Activated effector memory CD4-positive, alpha-beta T cell treated with Interleukin-2 at 50 U/mL for 16 hours (primary cell): ENCODE measurements at regions not wholly inside any gene's neighbourhood (a gene's known extent, or its start where the extent isn't known, plus 50 kb on each side); places are given as distances from the start of the nearest gene placed in this dataset.

Source experiments
- DNase-seq: peaks from one replicate; pipeline ENCODE4 v3.0.0-alpha.2; 2020

DNA sequence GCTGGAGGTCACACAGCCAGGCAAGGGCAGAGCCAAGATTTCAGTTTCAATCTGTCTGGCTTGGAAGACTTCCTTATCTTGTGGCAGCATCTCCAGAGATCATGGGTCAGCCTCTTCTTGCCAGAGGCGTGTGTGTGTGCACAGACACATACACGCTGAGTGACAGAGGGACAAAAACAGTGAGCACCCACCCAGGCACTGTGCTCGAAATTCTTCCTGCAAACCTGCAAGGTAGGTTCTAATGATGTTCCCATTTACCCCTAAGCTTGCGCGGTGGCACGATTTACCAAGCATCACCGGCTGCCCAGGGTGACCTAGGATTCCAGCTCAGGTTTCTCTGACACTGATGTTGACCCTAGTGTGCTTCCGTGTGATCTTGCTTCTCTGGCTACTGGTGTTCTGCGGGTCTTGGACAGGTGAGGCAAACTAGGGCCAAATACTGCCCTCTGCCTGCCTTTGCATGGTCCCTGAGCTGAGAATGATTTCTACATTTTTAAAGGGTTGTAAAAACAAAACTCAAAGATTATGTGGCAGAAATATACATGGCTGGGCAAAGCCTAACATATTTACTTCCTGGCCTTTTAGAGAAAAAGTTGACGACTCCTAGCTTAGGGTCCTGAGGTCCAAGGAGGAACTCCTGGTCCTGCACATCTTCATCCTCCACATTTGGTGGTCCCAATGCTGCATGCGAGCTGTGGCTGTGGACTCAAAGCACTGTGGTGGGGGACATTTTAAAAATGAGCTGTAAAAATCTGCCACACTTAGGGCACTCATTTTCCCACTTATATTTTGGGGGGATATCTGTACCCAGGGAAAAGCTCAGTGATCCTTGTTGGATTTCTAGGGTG, 268.5 kb downstream of the RPS24 start:
- DNase-seq = no peak

DNA sequence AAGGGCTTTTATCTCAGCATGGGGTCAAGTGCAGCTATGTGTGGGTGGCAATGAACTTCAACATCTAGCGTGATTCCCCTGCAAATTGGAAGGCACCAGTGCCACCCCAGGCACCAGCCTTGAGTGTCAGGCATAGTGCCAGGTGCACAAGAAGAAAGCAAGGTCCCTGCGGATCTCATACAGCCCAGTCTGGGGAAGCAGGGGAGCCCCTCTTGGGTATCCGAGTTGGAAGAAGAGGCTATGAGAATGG, 269.0 kb downstream of the RPS24 start:
- no peak for DNase-seq

DNA sequence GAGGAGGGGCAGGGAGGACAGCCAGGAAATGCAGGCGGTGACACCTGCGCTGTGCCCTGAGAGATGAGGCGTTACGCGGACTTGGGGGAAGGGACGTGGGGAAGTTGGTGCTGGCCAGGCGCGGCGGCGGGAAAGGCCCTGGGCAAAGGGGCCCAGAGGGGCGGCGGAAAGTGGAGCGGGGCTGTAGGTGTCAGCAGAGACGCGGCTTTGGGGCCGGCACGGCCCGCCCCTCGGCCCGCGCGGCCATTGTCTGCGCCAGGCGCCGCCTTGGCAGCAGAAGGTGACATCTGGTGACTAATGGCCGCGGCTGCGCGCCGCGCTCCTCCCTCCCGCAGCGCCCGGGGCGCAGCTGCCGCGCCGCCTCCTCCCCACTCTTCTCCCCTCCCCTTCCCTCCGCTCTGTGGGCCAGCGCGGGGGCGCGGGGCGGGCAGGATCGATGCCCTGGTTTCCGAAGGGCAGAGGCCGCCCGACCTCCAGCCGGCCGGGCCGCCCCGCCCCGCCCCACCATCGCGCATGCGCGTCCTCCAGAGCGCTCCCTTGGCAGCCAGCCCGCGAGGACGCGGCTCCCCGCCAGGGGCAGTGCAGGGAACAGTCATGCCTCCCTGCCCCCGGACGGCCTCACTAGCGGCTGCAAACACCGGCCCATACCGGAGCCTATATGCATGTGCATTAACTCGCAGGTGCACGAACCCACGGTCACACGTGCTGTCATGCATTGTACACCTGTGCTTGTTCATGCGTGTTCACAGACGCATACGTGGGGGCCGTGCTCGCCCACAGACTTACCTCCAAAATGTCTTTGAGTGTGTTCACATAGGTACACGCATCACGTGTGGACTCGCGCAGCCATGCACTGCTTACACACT, 269.6 kb downstream of the RPS24 start:
- peak; percentile 98 for DNase-seq

DNA sequence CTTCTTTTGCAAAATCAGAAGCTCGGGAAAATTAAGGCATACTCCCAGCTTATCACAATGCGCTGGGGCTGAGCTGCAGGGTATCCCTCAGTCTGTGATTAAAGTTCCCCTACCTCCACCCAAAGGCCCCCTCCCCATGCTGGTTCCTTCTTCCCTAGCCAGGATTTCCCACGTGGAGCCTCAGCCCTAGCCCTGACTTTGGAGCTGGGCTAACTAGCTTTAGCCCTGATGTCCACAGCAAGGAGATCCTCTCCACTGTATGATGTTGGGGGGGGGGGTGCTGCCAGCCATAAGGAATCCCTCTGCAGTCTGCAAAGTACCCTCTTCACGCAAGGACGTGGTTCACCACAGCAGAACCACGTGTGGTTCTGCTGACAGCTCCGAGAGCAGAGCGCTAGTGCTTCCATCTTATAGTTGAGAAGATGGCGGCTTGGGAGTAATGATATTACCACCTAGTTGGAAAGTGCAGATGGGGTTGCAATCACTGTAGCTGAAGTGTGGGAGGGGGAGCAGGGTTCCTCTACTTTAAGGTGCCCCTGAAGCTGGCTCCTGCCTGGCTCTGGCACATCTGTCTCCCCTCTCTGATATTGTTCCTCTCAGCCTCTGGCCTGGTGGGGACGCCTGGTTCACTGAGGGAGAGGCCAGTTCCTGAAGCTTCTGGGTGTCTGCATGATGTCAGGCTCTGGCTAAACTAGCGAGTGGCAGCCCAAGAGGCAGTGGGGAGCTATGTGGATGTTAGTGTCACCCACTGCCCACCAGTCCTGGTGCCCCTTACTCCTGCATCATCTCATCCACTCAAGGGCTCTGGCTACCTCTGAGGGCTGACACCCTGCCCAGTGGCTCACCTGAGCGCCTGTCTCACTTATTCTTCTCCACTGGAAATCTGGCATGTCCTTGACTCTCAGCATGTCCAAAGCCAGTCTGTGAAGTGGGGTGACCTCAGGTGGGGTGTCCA, 270.7 kb downstream of the RPS24 start:
- no peak for DNase-seq

DNA sequence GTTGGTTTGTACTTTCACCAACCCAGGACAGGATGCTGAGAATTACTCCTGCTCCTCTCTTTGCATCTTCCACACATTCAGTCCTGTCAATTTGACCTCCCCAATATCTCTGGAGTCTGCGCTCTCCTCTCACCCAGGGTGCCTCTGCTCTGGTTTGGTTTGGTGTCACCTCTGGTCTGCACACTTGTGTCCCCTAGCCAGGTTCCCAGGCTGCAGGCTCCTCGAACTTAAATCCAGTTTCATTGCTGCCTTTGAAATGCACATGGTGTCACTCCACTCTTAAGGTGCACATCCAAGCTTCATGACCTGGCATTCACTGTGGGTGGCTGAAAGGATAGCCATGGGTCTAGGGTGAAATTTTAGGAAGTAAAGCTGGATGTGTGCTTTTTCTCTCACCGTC, 271.6 kb downstream of the RPS24 start:
- no peak for DNase-seq

DNA sequence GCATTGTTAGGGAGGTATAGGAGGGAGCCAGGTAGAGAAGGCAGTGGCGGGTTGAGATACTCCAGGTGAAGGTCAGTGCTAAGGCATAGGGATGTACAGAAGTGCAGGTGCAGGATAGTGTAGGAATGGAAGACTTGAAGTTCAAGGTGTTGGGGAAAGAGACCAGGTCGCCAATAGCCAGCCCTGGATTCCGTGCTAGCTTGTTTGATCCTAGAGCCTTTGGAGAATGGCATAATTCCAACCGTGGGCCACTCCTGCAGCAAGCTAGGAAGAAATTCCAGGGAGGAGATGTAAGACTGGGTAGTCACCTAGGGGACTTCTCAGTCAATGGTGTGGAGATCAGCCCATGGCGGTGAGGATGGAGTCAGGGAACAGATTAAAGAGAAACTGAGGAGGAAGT, 272.7 kb downstream of the RPS24 start:
- DNase-seq = no peak

DNA sequence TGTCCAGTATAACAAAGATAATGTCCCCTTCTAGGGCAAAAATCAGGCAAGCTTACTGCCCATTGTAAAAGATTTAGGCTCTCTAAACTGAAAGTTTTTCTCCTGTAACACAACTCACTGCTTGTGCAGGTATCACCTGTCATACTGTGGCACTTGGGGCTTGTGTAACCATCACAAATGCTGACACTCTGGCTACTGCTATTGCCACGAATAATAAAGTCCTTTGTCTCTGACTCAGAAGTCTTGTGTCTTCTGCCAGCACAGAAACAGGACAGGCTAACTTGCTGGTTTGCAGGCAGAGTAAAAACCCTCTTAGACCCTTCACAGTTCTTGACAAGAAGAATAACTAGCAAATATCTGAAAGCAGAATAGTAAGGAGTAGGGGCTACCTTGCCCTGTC, 273.9 kb downstream of the RPS24 start:
- DNase-seq = no peak

DNA sequence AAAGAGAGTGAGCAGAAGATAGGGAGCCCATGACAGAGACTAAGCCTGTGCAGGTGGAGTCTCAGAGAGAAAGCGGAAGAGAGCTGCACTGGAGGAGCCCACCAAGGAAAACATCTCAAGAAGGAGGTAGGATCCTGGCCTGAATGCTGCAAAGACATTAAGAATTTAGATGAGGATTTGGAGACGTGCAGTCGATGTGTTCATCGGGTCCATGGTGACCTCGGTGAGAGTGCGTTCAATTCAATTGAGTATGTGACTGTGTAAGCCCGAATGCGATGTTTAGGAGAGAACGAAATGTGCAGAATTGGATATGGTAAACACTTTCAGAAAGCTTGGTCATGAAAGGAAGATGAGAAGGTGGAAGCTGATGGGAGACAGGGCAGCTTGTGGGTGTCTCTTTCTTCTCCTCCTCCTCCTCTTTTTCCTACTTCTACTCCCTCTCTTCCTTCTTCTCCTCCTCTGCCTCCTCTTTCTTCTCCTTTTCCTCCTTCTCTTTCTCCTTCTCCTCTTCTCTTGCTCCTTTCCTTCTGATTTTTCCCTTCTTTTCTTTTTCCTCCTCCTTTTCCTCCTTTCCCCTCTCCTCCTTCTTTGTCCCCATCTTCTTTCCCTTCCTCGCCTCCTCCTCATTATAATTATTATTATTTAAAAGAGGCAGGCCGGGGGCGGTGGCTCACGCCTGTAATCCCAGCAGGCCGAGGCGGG, 276.0 kb downstream of the RPS24 start:
- no peak for DNase-seq

DNA sequence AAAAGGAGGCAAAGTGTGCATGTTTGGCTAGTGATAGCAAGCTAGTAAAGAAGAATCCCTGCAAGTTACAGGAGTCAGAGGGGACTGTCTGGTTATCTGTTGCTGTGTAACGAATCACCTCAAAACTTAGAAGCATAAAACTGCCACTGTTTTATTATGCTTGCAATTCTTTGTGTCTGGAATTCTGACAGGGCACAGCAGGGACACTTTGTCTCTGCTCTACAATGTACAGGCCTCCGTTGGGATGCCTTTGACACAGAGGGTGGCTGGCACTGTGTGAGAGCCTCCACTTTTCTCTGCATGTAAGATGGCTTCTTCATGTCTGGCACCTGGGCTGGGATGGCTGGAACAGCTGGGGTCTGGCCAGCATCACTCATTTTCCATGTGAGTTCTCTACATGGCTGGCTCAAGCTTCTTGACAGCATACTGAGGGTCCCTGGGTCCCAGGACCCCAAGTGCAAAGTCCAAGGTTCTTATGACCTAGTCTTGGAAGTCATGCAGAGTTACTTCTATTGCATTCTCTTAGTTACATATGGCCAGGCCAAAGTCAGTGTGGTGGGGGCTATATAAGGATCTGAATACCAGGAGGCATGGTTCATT, 276.9 kb downstream of the RPS24 start:
- no peak for DNase-seq

DNA sequence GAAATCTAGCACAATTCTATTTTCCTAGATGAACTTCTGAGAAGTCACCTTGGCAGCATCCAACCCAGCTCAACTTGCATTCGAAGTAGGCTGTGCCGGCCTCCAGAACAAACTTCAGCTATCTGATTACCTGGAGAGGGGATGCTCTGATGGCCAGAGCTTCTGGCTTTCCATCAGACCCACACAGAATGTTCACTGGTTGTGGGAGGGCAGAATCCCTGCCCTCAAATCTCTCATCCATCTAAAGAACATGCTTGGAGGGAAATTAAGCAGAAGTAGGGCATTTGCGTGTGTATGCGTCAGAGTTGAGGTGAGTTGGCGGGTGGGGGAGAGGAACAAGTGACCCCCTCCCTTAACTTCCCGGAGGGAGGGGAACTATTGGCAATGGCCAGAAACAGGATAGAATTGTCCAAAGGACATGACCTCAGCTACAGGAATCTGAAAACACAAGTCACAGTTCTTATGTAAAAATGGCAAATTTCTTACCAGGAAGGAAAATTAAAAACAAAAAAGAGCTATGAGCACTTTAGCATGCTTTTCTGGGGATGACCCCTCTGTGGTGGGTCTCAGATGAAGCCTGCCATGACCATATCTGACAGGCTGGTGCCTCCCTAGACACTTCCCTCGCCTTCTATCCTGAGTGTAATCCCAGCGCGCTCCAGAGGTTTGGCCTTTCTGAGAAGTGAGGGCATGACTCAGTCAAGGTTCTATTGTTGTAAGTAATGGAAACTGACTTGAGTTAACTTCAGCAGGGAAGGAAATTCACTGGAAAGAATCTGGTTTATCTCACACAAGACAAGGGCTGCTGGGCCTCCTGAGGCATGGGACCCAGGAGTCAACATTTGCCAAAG, 278.8 kb downstream of the RPS24 start:
- DNase-seq = no peak

DNA sequence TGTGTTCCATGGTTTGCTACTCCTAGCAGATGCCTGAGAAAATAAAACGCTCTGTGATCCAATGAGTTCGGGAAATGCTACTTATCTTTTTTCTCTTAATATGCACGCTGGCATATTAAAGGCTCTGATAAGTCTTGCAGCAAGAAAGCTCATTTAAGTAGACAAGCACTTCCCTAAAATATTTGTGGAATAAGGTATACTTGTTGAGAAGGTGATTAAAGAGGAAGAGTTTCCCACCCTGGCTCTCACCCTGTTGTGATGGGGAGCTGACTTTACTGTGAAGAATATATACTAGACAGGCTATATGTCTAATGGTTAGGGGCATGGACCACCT, 279.4 kb downstream of the RPS24 start:
- no peak for DNase-seq

DNA sequence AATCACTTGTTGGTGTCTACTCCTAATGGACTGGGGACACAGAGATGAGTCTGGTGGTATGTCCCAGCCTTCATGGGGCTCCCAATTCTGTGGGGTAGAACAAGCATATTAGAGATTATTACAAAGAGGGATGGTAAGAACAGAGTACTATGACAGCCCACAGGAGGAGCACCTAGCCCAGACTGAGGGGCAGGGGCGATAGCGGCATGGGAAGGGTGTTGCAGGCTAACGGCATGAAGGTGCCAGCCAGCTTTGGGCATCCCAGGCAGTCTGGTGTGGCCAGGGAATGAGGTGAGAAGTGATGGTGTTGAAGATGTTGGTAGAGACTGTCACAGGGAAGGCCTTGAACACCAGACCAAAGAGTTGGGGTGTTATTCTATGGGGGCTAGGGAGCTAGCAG, 280.0 kb downstream of the RPS24 start:
- no peak for DNase-seq

DNA sequence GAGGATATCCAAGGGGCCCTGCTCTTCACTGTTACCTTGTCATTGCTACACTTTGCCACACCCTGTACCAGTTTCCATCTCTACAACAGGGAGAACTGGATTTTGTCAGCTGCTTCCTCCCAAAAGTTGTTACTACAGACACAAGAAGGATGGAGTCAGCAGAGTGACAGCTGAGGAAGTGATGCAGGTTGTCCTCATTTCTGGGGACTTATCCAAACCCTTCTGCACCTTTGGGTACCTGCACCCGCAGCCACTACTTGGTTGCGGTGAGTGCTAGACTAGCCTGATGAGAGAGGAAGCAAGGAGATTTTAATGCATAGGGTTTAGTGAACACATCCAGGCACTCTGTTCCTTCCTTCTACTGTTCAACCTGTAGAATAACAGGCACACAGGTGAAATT, 281.0 kb downstream of the RPS24 start:
- DNase-seq = no peak

DNA sequence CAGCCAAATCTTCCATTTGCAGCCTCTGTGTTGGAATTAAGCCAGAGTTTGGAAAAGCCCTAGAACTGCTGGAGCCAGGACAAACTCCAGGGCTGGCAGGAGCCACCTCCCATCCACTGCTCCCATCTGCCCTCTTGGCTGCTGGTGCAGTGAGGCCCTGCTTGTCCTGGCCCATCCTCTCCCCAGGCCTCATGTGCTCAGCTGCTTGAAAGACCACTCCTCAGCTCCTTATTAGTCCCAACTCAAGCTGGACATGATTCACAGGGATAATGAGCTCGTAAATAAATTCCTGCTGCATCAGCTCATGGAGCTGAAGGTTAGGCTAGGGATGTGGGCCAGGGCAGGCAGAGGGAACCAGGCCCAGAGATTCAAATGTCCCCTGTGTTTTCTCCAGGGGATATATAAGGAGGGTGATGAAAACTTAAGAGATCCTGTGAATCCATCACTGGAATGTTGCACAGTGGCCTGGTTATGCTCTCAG, 282.8 kb downstream of the RPS24 start:
- no peak for DNase-seq

DNA sequence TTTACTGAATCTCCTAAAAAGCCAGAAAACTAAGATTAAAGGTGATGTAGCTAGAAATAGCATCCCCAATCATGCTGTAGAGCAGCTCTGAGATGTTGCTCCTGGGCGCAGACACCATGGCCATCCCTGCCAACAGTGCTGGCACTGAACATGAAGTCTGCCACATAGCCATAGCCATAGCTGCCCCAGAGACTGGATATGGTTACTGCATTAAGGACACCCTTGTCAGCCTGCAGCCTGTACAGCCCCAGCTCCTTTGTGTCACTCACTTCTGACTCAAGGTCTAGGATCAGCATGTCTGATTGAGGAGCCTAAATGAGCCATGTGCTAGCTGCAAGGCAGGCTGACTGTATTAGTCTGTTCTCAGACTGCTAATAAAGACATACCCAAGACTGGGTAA, 284.6 kb downstream of the RPS24 start:
- no peak for DNase-seq

DNA sequence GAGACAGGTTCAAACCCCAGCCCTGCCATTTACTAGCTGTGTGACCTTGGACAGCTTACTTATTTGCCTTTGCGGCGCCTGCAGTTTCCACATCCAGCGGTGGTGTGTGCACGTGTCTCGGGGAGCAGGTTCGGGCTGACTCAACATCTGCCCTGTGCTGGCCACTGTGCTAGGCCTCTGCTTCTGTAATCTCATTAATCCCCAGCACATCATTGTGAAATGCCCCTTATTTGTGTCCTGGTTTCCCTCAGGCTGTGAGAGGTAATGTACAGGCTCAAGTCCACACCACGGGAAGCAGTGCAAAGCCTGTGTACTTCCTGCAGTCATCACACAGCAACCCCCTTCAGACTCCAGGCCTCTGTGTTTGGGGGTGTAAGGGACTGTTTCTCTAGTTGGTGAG, 285.7 kb downstream of the RPS24 start:
- DNase-seq = no peak

DNA sequence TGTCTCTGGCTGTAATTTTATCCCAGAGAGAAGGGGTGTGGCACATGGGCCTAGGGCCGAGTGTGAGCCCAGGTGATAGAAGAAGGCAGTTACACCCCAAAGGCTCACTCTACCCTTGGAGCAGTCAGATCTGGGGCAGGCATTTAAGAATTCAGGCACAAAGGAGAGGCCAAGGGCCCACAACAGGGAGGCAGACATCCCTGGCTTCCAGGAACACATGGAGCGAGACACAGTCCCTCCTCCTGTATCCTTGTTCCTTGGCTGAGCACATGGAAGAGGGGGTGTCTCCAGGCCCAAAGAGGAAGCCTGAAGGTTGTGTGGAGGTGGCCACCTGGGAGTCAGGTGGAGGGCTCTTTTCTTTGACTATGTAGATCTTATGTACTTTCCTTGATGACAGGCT, 286.2 kb downstream of the RPS24 start:
- DNase-seq = no peak

DNA sequence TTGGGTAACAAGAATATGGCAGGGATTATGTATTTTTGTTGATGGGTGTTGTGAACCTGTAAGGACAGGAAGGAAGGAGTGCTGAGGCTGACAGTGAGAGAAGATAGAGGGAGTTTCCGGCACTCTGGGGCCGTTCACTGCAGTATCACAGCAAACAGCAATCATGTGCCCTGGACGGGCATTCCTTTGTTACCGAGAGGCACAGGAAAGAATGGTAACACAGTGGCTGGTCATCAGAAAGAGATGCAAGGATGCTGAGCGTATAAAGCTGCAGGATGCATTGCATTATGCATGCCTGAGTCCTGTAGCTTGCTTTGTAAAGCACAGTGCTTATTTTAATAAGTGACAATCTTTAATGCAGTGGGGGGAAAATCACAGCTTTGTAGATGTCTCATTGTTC, 286.8 kb downstream of the RPS24 start:
- DNase-seq = no peak

DNA sequence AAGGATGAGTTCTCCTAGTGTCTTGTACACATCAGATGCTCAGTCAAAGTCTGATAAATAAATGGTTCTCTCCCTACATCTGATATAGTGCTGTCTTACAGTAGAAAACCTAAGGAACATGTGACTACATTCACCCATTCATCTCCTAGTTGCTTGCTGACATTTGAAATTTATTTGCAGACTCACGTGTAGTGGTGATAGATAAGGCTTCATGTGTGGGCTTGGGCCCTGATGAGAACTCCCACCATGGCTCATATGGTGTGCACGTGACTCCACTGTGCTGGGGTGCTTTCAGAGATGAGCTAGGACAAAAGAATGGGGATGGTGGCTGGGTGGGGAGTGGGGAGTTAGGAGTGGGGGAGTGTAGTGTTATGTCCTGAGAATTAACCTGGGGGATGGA, 287.3 kb downstream of the RPS24 start:
- DNase-seq = no peak

DNA sequence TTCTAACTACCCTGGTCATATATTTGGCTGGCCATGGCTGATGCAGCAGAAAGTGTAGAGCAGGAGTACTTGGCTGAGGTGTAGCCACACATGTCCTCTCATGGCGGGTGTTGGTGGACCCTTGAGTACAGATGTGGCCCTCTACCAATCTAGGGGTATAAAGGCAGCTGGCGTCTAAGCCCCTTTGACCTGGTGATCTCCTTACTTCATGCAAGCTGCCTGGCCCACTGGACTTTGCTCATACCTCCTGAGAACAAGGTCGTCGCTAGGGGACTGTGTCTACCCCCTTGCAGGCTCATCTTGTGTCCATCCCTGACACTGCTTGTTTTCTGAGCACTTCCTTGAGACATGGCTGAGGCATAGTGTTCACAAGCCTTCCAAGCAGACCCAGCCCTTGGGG, 287.8 kb downstream of the RPS24 start:
- no peak for DNase-seq

DNA sequence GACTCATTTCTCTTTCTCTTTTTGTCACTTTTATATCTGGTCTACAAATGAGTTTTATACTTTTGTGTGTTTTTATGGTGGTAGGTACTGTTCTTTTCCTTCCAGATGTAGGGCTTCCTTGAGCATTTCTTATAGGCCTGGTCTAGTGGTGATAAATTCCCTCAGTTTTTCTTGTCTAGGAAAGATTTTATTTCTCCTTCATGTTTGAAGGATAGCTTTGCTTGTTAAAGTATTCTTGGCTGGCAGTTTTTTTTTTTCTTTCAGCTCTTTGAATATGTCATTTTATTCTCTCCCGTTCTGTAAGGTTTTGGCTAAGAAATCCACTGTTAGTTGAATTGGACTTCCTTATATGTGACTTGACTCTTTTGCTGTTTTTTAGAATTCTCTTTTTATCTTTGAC, 292.7 kb downstream of the RPS24 start:
- no peak for DNase-seq
